Non-pigmented ciliary epithelial cell (primary cell): ENCODE measurements at regions not wholly inside any gene's neighbourhood (a gene's known extent, or its start where the extent isn't known, plus 50 kb on each side); places are given as distances from the start of the nearest gene placed in this dataset.
"Not testable (repeated sequence)": the region's sequence is repeated elsewhere in the genome, so short reads cannot be mapped to it uniquely, and the experiment has no call there.

Source experiments
- DNase-seq: peaks from one replicate; pipeline ENCODE4 v3.0.0-alpha.2; 2010; ENCODE audit warnings: low read depth

GRCh38 chrX:80929251-80929650, 119.6 kb upstream of the BRWD3 start:
- no peak for DNase-seq

GRCh38 chrX:80917919-80918318, 108.2 kb upstream of the BRWD3 start:
- DNase-seq, result no peak

GRCh38 chrX:80912351-80912750, 102.7 kb upstream of the BRWD3 start:
- DNase-seq, result not testable (repeated sequence)

GRCh38 chrX:80879916-80880315, 70.2 kb upstream of the BRWD3 start:
- no peak for DNase-seq

- no peak for DNase-seq
These were observed 69.5 kb upstream of the BRWD3 start for GRCh38 chrX:80879143-80879542.

GRCh38 chrX:80876877-80877276, 67.2 kb upstream of the BRWD3 start:
- DNase-seq, result peak; percentile 2
